ENCODE measurements at regions not wholly inside any gene's neighbourhood (a gene's known extent, or its start where the extent isn't known, plus 50 kb on each side); places are given as distances from the start of the nearest gene placed in this dataset.
A peak's percentile ranks its signal among the peaks of the same experiment; 100 is the strongest.

- DNase-seq = no peak
Observed at GRCh38 chr16:74030000-74030706, 266.5 kb upstream of the PSMD7 start.

- no peak for DNase-seq
Observed at GRCh38 chr16:74029115-74029792, 267.4 kb upstream of the PSMD7 start.

- no peak for DNase-seq
Observed at GRCh38 chr16:74026373-74027281, 270.0 kb upstream of the PSMD7 start.

GRCh38 chr16:74024953-74025352, 271.7 kb upstream of the PSMD7 start:
- DNase-seq = no peak

- DNase-seq = no peak
Observed at GRCh38 chr16:74020095-74020670, 276.4 kb upstream of the PSMD7 start.

GRCh38 chr16:74019612-74020011, 277.0 kb upstream of the PSMD7 start:
- no peak for DNase-seq

GRCh38 chr16:74015953-74016352, 280.7 kb upstream of the PSMD7 start:
- DNase-seq = no peak

- no peak for DNase-seq
Observed at GRCh38 chr16:73998707-73999106, 297.9 kb upstream of the PSMD7 start.

- no peak for DNase-seq
Observed at GRCh38 chr16:73997971-73998370, 298.6 kb upstream of the PSMD7 start.

- DNase-seq = no peak
Observed at GRCh38 chr16:73997340-73997711, 299.3 kb upstream of the PSMD7 start.

GRCh38 chr16:73996624-73997339, 299.8 kb upstream of the PSMD7 start:
- peak; percentile 3 for DNase-seq

- no peak for DNase-seq
Observed at GRCh38 chr16:73993878-73994277, 302.7 kb upstream of the PSMD7 start.

- DNase-seq = no peak
Observed at GRCh38 chr16:73978407-73978784, 318.2 kb upstream of the PSMD7 start.

- DNase-seq = no peak
Observed at GRCh38 chr16:73976644-73977043, 320.0 kb upstream of the PSMD7 start.

GRCh38 chr16:73973174-73973573, 323.4 kb upstream of the PSMD7 start:
- DNase-seq = no peak

GRCh38 chr16:73966851-73967250, 329.8 kb upstream of the PSMD7 start:
- no peak for DNase-seq

GRCh38 chr16:73965591-73965990, 331.0 kb upstream of the PSMD7 start:
- no peak for DNase-seq

- peak; percentile 74 for DNase-seq
Observed at GRCh38 chr16:73956587-73957494, 339.8 kb upstream of the PSMD7 start.

GRCh38 chr16:73955702-73956101, 340.9 kb upstream of the PSMD7 start:
- no peak for DNase-seq

- DNase-seq = no peak
Observed at GRCh38 chr16:73955255-73955654, 341.4 kb upstream of the PSMD7 start.

- DNase-seq = no peak
Observed at GRCh38 chr16:73951481-73951880, 345.1 kb upstream of the PSMD7 start.
